ENCODE measurements at regions not wholly inside any gene's neighbourhood (a gene's known extent, or its start where the extent isn't known, plus 50 kb on each side); places are given as distances from the start of the nearest gene placed in this dataset.

DNA sequence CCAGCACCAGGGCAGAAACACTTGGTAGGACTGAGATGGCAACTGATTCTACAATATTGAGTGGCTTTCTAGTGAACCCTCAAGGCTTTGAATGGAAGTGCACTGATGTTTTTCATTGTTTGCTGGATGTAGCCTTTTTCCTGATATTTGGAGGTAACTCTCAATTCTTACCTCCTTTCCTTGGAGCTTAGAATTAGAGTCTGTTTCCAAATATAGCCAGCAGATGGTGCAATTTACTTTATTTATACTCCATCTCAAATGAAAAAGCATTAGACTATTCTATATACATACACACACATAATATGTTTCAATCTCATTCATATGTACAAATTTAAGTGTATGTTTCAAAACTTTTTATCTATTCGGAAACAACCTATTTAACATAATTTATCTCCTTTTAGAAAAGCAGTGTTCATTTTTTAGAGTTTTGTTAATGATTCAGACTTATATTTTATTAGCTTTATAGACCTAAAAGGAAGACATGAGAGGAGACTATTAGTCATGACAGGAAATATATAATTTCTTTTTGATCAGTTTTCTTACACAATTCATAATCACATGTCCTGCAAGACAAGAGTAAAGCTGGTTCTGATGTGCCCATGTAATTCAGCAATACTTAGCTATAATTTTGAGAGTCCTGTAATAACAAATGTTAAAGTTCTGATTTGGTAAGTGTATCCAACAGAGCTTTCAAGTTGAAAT lies 124.8 kb downstream of the NUP35 start:
- H3K9me3 ChIP-seq (ENCODE audit: control insufficient read depth, insufficient read depth, low read length) = no peaks in the 10 kb centered on the region
- H3K36me3 ChIP-seq (ENCODE audit: control insufficient read depth, insufficient read depth, low read length) = no peaks in the 10 kb centered on the region
- no peaks in the 10 kb centered on the region for H3K27me3 ChIP-seq (ENCODE audit: control insufficient read depth, insufficient read depth, low read length)
- no peak overlapping the region for H3K9ac ChIP-seq (ENCODE audit: low read depth, low read length)
- no peak overlapping the region for H3K4me3 ChIP-seq (ENCODE audit: low read depth, low read length)
- H3K27ac ChIP-seq (ENCODE audit: low read depth, low read length) = no peak overlapping the region
- no peaks in the 10 kb centered on the region for H3K4me1 ChIP-seq (ENCODE audit: control insufficient read depth, insufficient read depth, low read length)

GRCh38 chr2:183250061-183250460 lies 125.8 kb downstream of the NUP35 start:
- H3K4me3 ChIP-seq (ENCODE audit: low read depth, low read length) = no peak overlapping the region
- no peaks in the 10 kb centered on the region for H3K36me3 ChIP-seq (ENCODE audit: control insufficient read depth, insufficient read depth, low read length)
- no peaks in the 10 kb centered on the region for H3K9me3 ChIP-seq (ENCODE audit: control insufficient read depth, insufficient read depth, low read length)
- H3K27ac ChIP-seq (ENCODE audit: low read depth, low read length) = no peak overlapping the region
- no peaks in the 10 kb centered on the region for H3K4me1 ChIP-seq (ENCODE audit: control insufficient read depth, insufficient read depth, low read length)
- no peak overlapping the region for H3K9ac ChIP-seq (ENCODE audit: low read depth, low read length)
- no peaks in the 10 kb centered on the region for H3K27me3 ChIP-seq (ENCODE audit: control insufficient read depth, insufficient read depth, low read length)

DNA sequence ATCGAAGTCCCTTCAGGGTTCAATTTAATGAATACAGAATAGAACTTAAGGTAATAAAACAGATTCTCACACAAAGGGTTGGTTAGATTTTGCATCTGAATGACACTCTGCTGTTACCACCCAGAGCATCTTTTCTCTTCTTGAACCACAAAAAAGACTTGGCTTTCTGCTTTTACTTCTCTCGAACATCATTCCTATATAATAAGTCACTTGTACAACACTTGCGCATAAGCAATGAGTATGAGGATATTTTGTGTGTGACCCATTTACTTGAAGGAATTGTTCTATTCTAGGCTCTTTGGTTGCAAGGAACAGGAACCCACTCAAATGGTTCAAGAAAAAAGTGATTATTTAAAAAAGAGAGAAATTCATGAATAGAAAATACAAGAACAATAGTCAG lies 126.2 kb downstream of the NUP35 start:
- H3K4me1 ChIP-seq (ENCODE audit: control insufficient read depth, insufficient read depth, low read length) = no peaks in the 10 kb centered on the region
- no peak overlapping the region for H3K4me3 ChIP-seq (ENCODE audit: low read depth, low read length)
- no peak overlapping the region for H3K27ac ChIP-seq (ENCODE audit: low read depth, low read length)
- H3K9ac ChIP-seq (ENCODE audit: low read depth, low read length) = no peak overlapping the region
- H3K9me3 ChIP-seq (ENCODE audit: control insufficient read depth, insufficient read depth, low read length) = no peaks in the 10 kb centered on the region
- no peaks in the 10 kb centered on the region for H3K36me3 ChIP-seq (ENCODE audit: control insufficient read depth, insufficient read depth, low read length)
- H3K27me3 ChIP-seq (ENCODE audit: control insufficient read depth, insufficient read depth, low read length) = no peaks in the 10 kb centered on the region

GRCh38 chr2:183253441-183254130 lies 129.3 kb downstream of the NUP35 start:
- Histone ChIP-seq H3K27me3 (ENCODE audit: control insufficient read depth, insufficient read depth, low read length) (no peaks in the 10 kb centered on the region), H3K36me3 (ENCODE audit: control insufficient read depth, insufficient read depth, low read length) (no peaks in the 10 kb centered on the region), H3K9me3 (ENCODE audit: control insufficient read depth, insufficient read depth, low read length) (no peaks in the 10 kb centered on the region), H3K9ac (ENCODE audit: low read depth, low read length) (no peak overlapping the region), H3K27ac (ENCODE audit: low read depth, low read length) (no peak overlapping the region), H3K4me3 (ENCODE audit: low read depth, low read length) (no peak overlapping the region), H3K4me1 (ENCODE audit: control insufficient read depth, insufficient read depth, low read length) (no peaks in the 10 kb centered on the region)

- no peaks in the 10 kb centered on the region for H3K36me3 ChIP-seq (ENCODE audit: control insufficient read depth, insufficient read depth, low read length)
- H3K9me3 ChIP-seq (ENCODE audit: control insufficient read depth, insufficient read depth, low read length) = no peaks in the 10 kb centered on the region
- H3K4me3 ChIP-seq (ENCODE audit: low read depth, low read length) = no peak overlapping the region
- no peaks in the 10 kb centered on the region for H3K4me1 ChIP-seq (ENCODE audit: control insufficient read depth, insufficient read depth, low read length)
- no peak overlapping the region for H3K27ac ChIP-seq (ENCODE audit: low read depth, low read length)
- H3K27me3 ChIP-seq (ENCODE audit: control insufficient read depth, insufficient read depth, low read length) = no peaks in the 10 kb centered on the region
- H3K9ac ChIP-seq (ENCODE audit: low read depth, low read length) = no peak overlapping the region
Measured at GRCh38 chr2:183255411-183255810, 131.2 kb downstream of the NUP35 start.

DNA sequence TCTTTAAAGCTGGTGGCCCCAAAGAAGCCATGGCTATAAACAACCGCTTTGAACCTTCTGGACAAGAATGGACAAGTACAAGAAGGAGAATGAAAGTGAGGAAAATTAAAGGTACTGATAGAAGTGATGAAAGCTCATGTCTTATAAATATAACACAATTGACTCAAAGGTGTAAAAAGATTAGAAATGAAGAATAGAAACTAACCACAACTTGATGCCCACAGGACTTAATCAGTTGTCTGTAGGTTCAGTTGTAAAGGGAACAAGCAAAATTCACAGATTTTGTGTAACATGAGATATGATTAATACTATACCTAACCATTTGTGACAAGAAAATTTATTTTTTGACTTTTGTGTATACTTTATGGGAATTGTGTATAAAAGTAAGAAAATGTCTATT lies 135.7 kb downstream of the NUP35 start:
- H3K4me1 ChIP-seq (ENCODE audit: control insufficient read depth, insufficient read depth, low read length) = no peaks in the 10 kb centered on the region
- no peaks in the 10 kb centered on the region for H3K36me3 ChIP-seq (ENCODE audit: control insufficient read depth, insufficient read depth, low read length)
- H3K4me3 ChIP-seq (ENCODE audit: low read depth, low read length) = no peak overlapping the region
- no peak overlapping the region for H3K27ac ChIP-seq (ENCODE audit: low read depth, low read length)
- H3K9ac ChIP-seq (ENCODE audit: low read depth, low read length) = no peak overlapping the region
- no peaks in the 10 kb centered on the region for H3K27me3 ChIP-seq (ENCODE audit: control insufficient read depth, insufficient read depth, low read length)
- H3K9me3 ChIP-seq (ENCODE audit: control insufficient read depth, insufficient read depth, low read length) = no peaks in the 10 kb centered on the region

GRCh38 chr2:183260527-183260926 lies 136.3 kb downstream of the NUP35 start:
- Histone ChIP-seq H3K27ac (ENCODE audit: low read depth, low read length) (no peak overlapping the region), H3K9me3 (ENCODE audit: control insufficient read depth, insufficient read depth, low read length) (no peaks in the 10 kb centered on the region), H3K36me3 (ENCODE audit: control insufficient read depth, insufficient read depth, low read length) (no peaks in the 10 kb centered on the region), H3K4me1 (ENCODE audit: control insufficient read depth, insufficient read depth, low read length) (no peaks in the 10 kb centered on the region), H3K4me3 (ENCODE audit: low read depth, low read length) (no peak overlapping the region), H3K27me3 (ENCODE audit: control insufficient read depth, insufficient read depth, low read length) (no peaks in the 10 kb centered on the region), H3K9ac (ENCODE audit: low read depth, low read length) (no peak overlapping the region)

GRCh38 chr2:183264890-183265535 lies 140.8 kb downstream of the NUP35 start:
- no peaks in the 10 kb centered on the region for H3K9me3 ChIP-seq (ENCODE audit: control insufficient read depth, insufficient read depth, low read length)
- H3K4me3 ChIP-seq (ENCODE audit: low read depth, low read length) = no peak overlapping the region
- no peaks in the 10 kb centered on the region for H3K36me3 ChIP-seq (ENCODE audit: control insufficient read depth, insufficient read depth, low read length)
- no peak overlapping the region for H3K9ac ChIP-seq (ENCODE audit: low read depth, low read length)
- H3K4me1 ChIP-seq (ENCODE audit: control insufficient read depth, insufficient read depth, low read length) = no peaks in the 10 kb centered on the region
- H3K27me3 ChIP-seq (ENCODE audit: control insufficient read depth, insufficient read depth, low read length) = no peaks in the 10 kb centered on the region
- H3K27ac ChIP-seq (ENCODE audit: low read depth, low read length) = no peak overlapping the region

- Histone ChIP-seq H3K9me3 (ENCODE audit: control insufficient read depth, insufficient read depth, low read length) (no peaks in the 10 kb centered on the region), H3K9ac (ENCODE audit: low read depth, low read length) (no peak overlapping the region), H3K4me3 (ENCODE audit: low read depth, low read length) (no peak overlapping the region), H3K36me3 (ENCODE audit: control insufficient read depth, insufficient read depth, low read length) (no peaks in the 10 kb centered on the region), H3K4me1 (ENCODE audit: control insufficient read depth, insufficient read depth, low read length) (no peaks in the 10 kb centered on the region), H3K27ac (ENCODE audit: low read depth, low read length) (no peak overlapping the region), H3K27me3 (ENCODE audit: control insufficient read depth, insufficient read depth, low read length) (no peaks in the 10 kb centered on the region)
Measured at GRCh38 chr2:183267148-183267827, 143.0 kb downstream of the NUP35 start.

- Histone ChIP-seq H3K27ac (ENCODE audit: low read depth, low read length) (no peak overlapping the region), H3K27me3 (ENCODE audit: control insufficient read depth, insufficient read depth, low read length) (no peaks in the 10 kb centered on the region), H3K9me3 (ENCODE audit: control insufficient read depth, insufficient read depth, low read length) (no peaks in the 10 kb centered on the region), H3K36me3 (ENCODE audit: control insufficient read depth, insufficient read depth, low read length) (no peaks in the 10 kb centered on the region), H3K4me1 (ENCODE audit: control insufficient read depth, insufficient read depth, low read length) (no peaks in the 10 kb centered on the region), H3K9ac (ENCODE audit: low read depth, low read length) (no peak overlapping the region), H3K4me3 (ENCODE audit: low read depth, low read length) (no peak overlapping the region)
Measured at GRCh38 chr2:183269956-183270355, 145.7 kb downstream of the NUP35 start.

DNA sequence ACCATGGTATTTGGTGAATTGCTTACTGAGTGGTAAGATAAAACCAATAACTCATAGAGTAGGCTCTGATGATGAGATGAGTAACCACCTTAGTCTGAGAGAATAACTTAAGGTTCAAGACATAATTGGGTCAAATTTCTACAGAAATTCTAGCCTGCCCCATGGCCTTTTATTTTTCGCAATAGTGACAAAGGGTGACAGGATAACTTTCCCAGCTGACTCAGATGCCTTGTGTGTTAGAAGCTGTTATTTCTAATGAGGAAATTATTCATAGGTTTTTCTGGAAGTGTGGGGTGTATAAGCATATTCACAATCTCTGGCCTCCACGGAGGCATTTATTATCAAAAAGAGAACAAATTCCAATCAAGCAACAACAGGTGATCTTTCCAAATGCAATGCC lies 159.0 kb downstream of the NUP35 start:
- H3K9me3 ChIP-seq (ENCODE audit: control insufficient read depth, insufficient read depth, low read length) = no peaks in the 10 kb centered on the region
- no peak overlapping the region for H3K27ac ChIP-seq (ENCODE audit: low read depth, low read length)
- H3K4me3 ChIP-seq (ENCODE audit: low read depth, low read length) = no peak overlapping the region
- H3K36me3 ChIP-seq (ENCODE audit: control insufficient read depth, insufficient read depth, low read length) = no peaks in the 10 kb centered on the region
- no peak overlapping the region for H3K9ac ChIP-seq (ENCODE audit: low read depth, low read length)
- no peaks in the 10 kb centered on the region for H3K27me3 ChIP-seq (ENCODE audit: control insufficient read depth, insufficient read depth, low read length)
- H3K4me1 ChIP-seq (ENCODE audit: control insufficient read depth, insufficient read depth, low read length) = no peaks in the 10 kb centered on the region

Data from HUES48 (cell line).